ENCODE measurements at regions not wholly inside any gene's neighbourhood (a gene's known extent, or its start where the extent isn't known, plus 50 kb on each side); places are given as distances from the start of the nearest gene placed in this dataset.
"Not testable (repeated sequence)": the region's sequence is repeated elsewhere in the genome, so short reads cannot be mapped to it uniquely, and the experiment has no call there.

- DNase-seq (ENCODE audit: low read depth, low spot score): no peak
These were observed 286.4 kb downstream of the PRDM5 start for GRCh38 chr4:120636120-120636630.

- DNase-seq (ENCODE audit: low read depth, low spot score): no peak
These were observed 288.7 kb downstream of the PRDM5 start for GRCh38 chr4:120633810-120634209.

GRCh38 chr4:120630427-120630826 lies 292.1 kb downstream of the PRDM5 start:
- no peak for DNase-seq (ENCODE audit: low read depth, low spot score)

- no peak for DNase-seq (ENCODE audit: low read depth, low spot score)
These were observed 292.9 kb downstream of the PRDM5 start for GRCh38 chr4:120629546-120630108.

- DNase-seq (ENCODE audit: low read depth, low spot score): no peak
These were observed 299.9 kb downstream of the PRDM5 start for GRCh38 chr4:120622601-120623000.

- DNase-seq (ENCODE audit: low read depth, low spot score): no peak
These were observed 305.4 kb downstream of the PRDM5 start for GRCh38 chr4:120617171-120617570.

GRCh38 chr4:120616041-120616440 lies 306.5 kb downstream of the PRDM5 start:
- no peak for DNase-seq (ENCODE audit: low read depth, low spot score)

GRCh38 chr4:120613778-120614177 lies 308.7 kb downstream of the PRDM5 start:
- DNase-seq (ENCODE audit: low read depth, low spot score): no peak

GRCh38 chr4:120611092-120611491 lies 311.4 kb downstream of the PRDM5 start:
- no peak for DNase-seq (ENCODE audit: low read depth, low spot score)

GRCh38 chr4:120591038-120591437 lies 331.5 kb downstream of the PRDM5 start:
- DNase-seq (ENCODE audit: low read depth, low spot score): no peak

GRCh38 chr4:120589787-120590186 lies 332.7 kb downstream of the PRDM5 start:
- DNase-seq (ENCODE audit: low read depth, low spot score): no peak

- no peak for DNase-seq (ENCODE audit: low read depth, low spot score)
These were observed 353.8 kb downstream of the PRDM5 start for GRCh38 chr4:120568731-120569130.

- DNase-seq (ENCODE audit: low read depth, low spot score): no peak
These were observed 360.9 kb downstream of the PRDM5 start for GRCh38 chr4:120561648-120562047.

- no peak for DNase-seq (ENCODE audit: low read depth, low spot score)
These were observed 365.2 kb downstream of the PRDM5 start for GRCh38 chr4:120557372-120557771.

- DNase-seq (ENCODE audit: low read depth, low spot score): peak; percentile 15
These were observed 367.5 kb downstream of the PRDM5 start for GRCh38 chr4:120555058-120555457.

- no peak for DNase-seq (ENCODE audit: low read depth, low spot score)
These were observed 368.4 kb downstream of the PRDM5 start for GRCh38 chr4:120554086-120554485.

- not testable (repeated sequence) for DNase-seq (ENCODE audit: low read depth, low spot score)
These were observed 371.8 kb downstream of the PRDM5 start for GRCh38 chr4:120550624-120551220.

GRCh38 chr4:120549011-120549570 lies 373.4 kb downstream of the PRDM5 start:
- no peak for DNase-seq (ENCODE audit: low read depth, low spot score)

GRCh38 chr4:120545391-120545790 lies 377.1 kb downstream of the PRDM5 start:
- DNase-seq (ENCODE audit: low read depth, low spot score): no peak

- DNase-seq (ENCODE audit: low read depth, low spot score): no peak
These were observed 377.7 kb downstream of the PRDM5 start for GRCh38 chr4:120544838-120545237.

- no peak for DNase-seq (ENCODE audit: low read depth, low spot score)
These were observed 381.9 kb downstream of the PRDM5 start for GRCh38 chr4:120540625-120541024.

- no peak for DNase-seq (ENCODE audit: low read depth, low spot score)
These were observed 385.6 kb downstream of the PRDM5 start for GRCh38 chr4:120536884-120537283.

- no peak for DNase-seq (ENCODE audit: low read depth, low spot score)
These were observed 394.1 kb downstream of the PRDM5 start for GRCh38 chr4:120528428-120528827.
